ENCODE measurements at regions not wholly inside any gene's neighbourhood (a gene's known extent, or its start where the extent isn't known, plus 50 kb on each side); places are given as distances from the start of the nearest gene placed in this dataset.
"Not testable (repeated sequence)": the region's sequence is repeated elsewhere in the genome, so short reads cannot be mapped to it uniquely, and the experiment has no call there.

DNA sequence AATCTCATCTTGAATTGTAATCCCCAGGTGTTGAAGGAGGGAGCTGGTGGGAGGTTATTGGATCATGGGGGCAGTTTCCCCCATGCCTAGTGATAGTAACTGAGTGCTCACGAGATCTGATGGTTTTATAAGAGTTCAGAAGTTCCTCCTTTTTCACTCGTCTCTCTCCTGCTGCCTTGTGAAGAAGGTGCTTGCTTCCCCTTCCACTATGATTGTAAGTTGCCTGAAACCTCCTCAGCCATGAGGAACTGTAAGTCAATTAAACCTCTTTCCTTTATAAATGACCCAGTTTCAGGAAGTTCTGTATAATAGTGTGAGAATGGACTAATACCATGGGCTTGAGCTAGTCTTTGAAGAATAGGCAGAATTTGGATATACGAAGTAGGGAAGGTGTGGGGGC lies 113.9 kb downstream of the RIN2 start:
- Mint-ChIP-seq H3K27me3 (peaks cover 4% of the 10 kb centered on the region in 2 donors), H3K36me3 (no peaks in the 10 kb centered on the region), H3K4me1 (peaks cover 0 to 4% (median 0%) of the 10 kb centered on the region in 3 donors), H3K9me3 (no peaks in the 10 kb centered on the region), H3K4me3 (no peak overlapping the region), H3K27ac (no peak overlapping the region)
- ChIA-PET POLR2A (no interaction called here), CTCF (interaction anchor here in 1 of 2 donors (0.6 kb wide), 1 partner anchor 45 kb away, joined by 4 read pairs; no protein-coding TSS in a partner anchor)
- Histone ChIP-seq H3K27me3 (replicated peaks in 1 of 2; ENCODE audit: control insufficient read depth in 2 of 2, extremely low read depth in 1 of 2, insufficient read depth in 2 of 2, low read length in 1 of 2) (peaks cover 0 to 5% of the 10 kb centered on the region in 2 experiments), H3K9me3 (no peaks in the 10 kb centered on the region), H3K4me1 (ENCODE audit: control insufficient read depth in 1 of 2, extremely low read depth in 1 of 2, insufficient read depth in 2 of 2, low read length in 2 of 2) (no peaks in the 10 kb centered on the region), H3K36me3 (ENCODE audit: control insufficient read depth in 2 of 2, extremely low read depth in 1 of 2, insufficient read depth in 1 of 2, low read length in 1 of 2) (no peaks in the 10 kb centered on the region), H3K4me3 (ENCODE audit: control insufficient read depth in 1 of 2, extremely low read depth in 1 of 2, low read length in 1 of 2) (no peak overlapping the region), H3K27ac (ENCODE audit: low read length) (no peak overlapping the region)
- DNase-seq (no peak), ATAC-seq (replicated peaks in 1 of 4) (no peak)
- no CpG with 5 or more reads among the region's 3 CpGs for WGBS (ENCODE audit: insufficient coverage)

DNA sequence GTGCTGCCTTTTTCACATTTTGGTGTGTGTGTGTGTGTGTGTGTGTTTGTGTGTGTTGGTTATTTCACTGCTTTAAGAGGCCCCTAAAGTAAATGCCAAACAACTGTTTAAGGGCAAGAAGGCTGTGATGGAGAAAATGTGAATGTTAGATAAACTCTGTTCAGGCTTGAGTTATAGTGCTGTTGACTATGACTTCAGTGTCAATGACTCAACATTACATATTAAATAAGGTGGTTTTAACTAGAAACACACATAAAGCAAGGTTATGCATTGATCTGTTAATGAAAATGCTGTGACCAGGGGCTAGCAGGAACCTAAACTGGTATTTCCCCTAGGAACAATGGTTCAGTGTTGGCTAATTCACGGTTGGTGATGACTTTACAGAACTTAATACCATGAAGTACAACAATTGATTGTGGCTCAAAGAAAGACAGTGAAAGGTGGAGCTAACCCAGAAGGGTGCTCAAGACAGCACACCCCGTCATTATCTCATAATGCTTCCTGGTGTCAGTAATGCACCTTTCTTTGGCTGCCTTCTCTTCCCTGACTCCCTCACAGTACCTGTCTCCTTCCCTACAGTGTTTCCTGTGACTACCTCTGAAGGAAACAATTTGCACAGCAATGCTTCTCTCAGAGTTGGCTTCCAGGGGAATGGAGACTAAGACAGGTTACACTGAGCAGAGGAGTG lies 116.1 kb downstream of the RIN2 start:
- Mint-ChIP-seq H3K9me3 (no peaks in the 10 kb centered on the region), H3K27ac (no peak overlapping the region), H3K4me3 (no peak overlapping the region), H3K27me3 (peaks cover 2 to 4% of the 10 kb centered on the region in 2 donors), H3K4me1 (peaks cover 0 to 4% (median 0%) of the 10 kb centered on the region in 3 donors), H3K36me3 (no peaks in the 10 kb centered on the region)
- ATAC-seq (replicated peaks in 1 of 4) = no peak
- H3K4me3 ChIP-seq (ENCODE audit: control insufficient read depth in 1 of 2, extremely low read depth in 1 of 2, low read length in 1 of 2) = no peak overlapping the region
- WGBS (ENCODE audit: insufficient coverage) = no CpG with 5 or more reads among the region's 2 CpGs
- H3K27ac ChIP-seq (ENCODE audit: low read length) = no peak overlapping the region
- ChIA-PET CTCF (no interaction called here), POLR2A (interaction anchor here in 1 of 2 donors (0.6 kb wide), 1 partner anchor 95 kb away, joined by 4 read pairs; no protein-coding TSS in a partner anchor)
- no peaks in the 10 kb centered on the region for H3K27me3 ChIP-seq (replicated peaks in 1 of 2; ENCODE audit: control insufficient read depth in 2 of 2, extremely low read depth in 1 of 2, insufficient read depth in 2 of 2, low read length in 1 of 2)
- H3K36me3 ChIP-seq (ENCODE audit: control insufficient read depth in 2 of 2, extremely low read depth in 1 of 2, insufficient read depth in 1 of 2, low read length in 1 of 2) = no peaks in the 10 kb centered on the region
- no peaks in the 10 kb centered on the region for H3K9me3 ChIP-seq
- no peaks in the 10 kb centered on the region for H3K4me1 ChIP-seq (ENCODE audit: control insufficient read depth in 1 of 2, extremely low read depth in 1 of 2, insufficient read depth in 2 of 2, low read length in 2 of 2)
- no peak for DNase-seq

DNA sequence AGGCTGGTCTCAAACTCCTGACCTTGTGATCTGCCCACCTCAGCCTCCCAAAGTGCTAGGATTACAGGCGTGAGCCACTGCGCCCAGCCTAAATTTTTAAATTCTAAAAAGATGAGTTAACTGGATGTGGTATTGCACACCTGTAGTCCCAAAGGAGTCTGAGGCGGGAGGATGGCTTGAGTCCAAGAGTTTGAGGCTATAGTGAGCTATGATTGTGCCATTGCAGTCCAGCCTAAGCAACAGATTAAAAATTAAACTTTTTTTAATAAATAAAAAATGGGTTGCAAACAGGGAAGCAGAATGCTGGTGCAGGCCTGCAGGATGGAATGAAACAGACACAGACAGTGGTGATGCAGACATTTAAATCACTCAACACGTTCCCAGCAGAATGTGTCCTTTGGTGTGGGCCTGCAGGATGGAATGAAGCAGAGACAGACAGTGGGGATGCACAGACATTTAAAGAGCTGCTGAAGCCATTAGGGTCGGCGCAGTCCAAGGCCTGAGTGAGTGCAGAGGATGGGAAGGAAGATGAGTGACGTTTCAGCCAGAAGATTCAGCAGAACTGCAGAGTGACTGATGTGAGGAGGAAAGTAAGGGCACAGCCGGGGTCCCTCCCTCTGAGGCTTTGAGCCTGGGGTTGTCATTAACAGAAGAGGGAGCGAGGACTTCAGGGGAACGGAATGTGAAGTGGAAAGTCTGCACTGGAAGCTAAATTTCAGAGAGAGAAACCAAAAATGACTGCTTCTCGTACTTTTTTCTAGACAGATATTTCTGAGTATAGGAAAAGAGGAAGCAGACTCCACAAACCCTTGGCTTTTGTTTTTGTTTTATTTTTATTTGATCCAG lies 117.5 kb downstream of the RIN2 start:
- ATAC-seq (replicated peaks in 1 of 4) = no peak
- no peak overlapping the region for H3K27ac ChIP-seq (ENCODE audit: low read length)
- H3K4me1 ChIP-seq (ENCODE audit: control insufficient read depth in 1 of 2, extremely low read depth in 1 of 2, insufficient read depth in 2 of 2, low read length in 2 of 2) = no peaks in the 10 kb centered on the region
- POLR2A ChIA-PET = no interaction called here
- no peaks in the 10 kb centered on the region for H3K36me3 Mint-ChIP-seq
- no peak for DNase-seq
- no peaks in the 10 kb centered on the region for H3K9me3 Mint-ChIP-seq
- CTCF ChIA-PET = no interaction called here
- 37% methylated on average over 7 of the region's 11 CpGs for WGBS (ENCODE audit: insufficient coverage)
- H3K4me1 Mint-ChIP-seq = peaks cover 0 to 4% (median 0%) of the 10 kb centered on the region in 3 donors
- H3K27ac Mint-ChIP-seq = no peak overlapping the region
- no peaks in the 10 kb centered on the region for H3K9me3 ChIP-seq
- no peak overlapping the region for H3K4me3 Mint-ChIP-seq
- H3K36me3 ChIP-seq (ENCODE audit: control insufficient read depth in 2 of 2, extremely low read depth in 1 of 2, insufficient read depth in 1 of 2, low read length in 1 of 2) = no peaks in the 10 kb centered on the region
- no peak overlapping the region for H3K4me3 ChIP-seq (ENCODE audit: control insufficient read depth in 1 of 2, extremely low read depth in 1 of 2, low read length in 1 of 2)
- H3K27me3 ChIP-seq (replicated peaks in 1 of 2; ENCODE audit: control insufficient read depth in 2 of 2, extremely low read depth in 1 of 2, insufficient read depth in 2 of 2, low read length in 1 of 2) = no peaks in the 10 kb centered on the region
- H3K27me3 Mint-ChIP-seq = peaks cover 2 to 4% of the 10 kb centered on the region in 2 donors

DNA sequence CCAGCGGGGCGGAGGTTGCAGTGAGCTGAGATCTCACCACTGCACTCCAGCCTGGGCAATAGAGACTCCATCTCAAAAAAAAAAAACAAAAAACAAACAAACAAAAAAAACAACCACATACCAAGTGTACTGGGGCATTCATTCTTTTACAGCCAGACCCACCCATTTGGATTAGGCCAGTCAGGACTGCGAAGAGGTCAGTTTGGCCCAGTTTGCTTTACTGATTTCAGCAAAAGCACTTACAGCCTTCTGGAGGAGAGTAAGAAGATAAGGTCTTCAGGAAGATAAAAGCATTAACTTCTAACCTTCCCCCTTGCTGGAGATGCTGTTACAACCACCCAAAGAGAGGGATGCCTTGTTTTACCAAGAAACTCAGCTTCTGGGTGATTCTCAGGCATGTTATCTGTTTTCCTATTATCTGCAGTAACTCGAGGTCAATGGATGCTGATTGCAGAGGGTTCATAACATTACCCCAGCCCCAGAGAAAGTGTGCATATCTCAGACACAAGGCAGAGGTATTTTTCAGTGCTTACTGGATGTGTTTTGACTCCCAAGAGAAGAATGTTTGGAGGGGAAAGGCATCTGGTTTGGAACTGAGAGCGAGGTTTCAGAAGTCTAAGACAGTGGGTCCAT lies 118.9 kb downstream of the RIN2 start:
- H3K27me3 Mint-ChIP-seq = peaks cover 2 to 4% of the 10 kb centered on the region in 2 donors
- DNase-seq (no peak), ATAC-seq (replicated peaks in 1 of 4) (no peak)
- 57% methylated on average over 1 of the region's 5 CpGs for WGBS (ENCODE audit: insufficient coverage)
- no peak overlapping the region for H3K27ac ChIP-seq (ENCODE audit: low read length)
- ChIA-PET POLR2A (no interaction called here), CTCF (no interaction called here)
- no peaks in the 10 kb centered on the region for H3K36me3 ChIP-seq (ENCODE audit: control insufficient read depth in 2 of 2, extremely low read depth in 1 of 2, insufficient read depth in 1 of 2, low read length in 1 of 2)
- H3K9me3 ChIP-seq = no peaks in the 10 kb centered on the region
- H3K4me3 ChIP-seq (ENCODE audit: control insufficient read depth in 1 of 2, extremely low read depth in 1 of 2, low read length in 1 of 2) = no peak overlapping the region
- no peaks in the 10 kb centered on the region for H3K4me1 ChIP-seq (ENCODE audit: control insufficient read depth in 1 of 2, extremely low read depth in 1 of 2, insufficient read depth in 2 of 2, low read length in 2 of 2)
- H3K4me3 Mint-ChIP-seq = no peak overlapping the region
- no peaks in the 10 kb centered on the region for H3K36me3 Mint-ChIP-seq
- no peak overlapping the region for H3K27ac Mint-ChIP-seq
- peaks cover 0 to 4% (median 0%) of the 10 kb centered on the region in 3 donors for H3K4me1 Mint-ChIP-seq
- no peaks in the 10 kb centered on the region for H3K9me3 Mint-ChIP-seq
- no peaks in the 10 kb centered on the region for H3K27me3 ChIP-seq (replicated peaks in 1 of 2; ENCODE audit: control insufficient read depth in 2 of 2, extremely low read depth in 1 of 2, insufficient read depth in 2 of 2, low read length in 1 of 2)

DNA sequence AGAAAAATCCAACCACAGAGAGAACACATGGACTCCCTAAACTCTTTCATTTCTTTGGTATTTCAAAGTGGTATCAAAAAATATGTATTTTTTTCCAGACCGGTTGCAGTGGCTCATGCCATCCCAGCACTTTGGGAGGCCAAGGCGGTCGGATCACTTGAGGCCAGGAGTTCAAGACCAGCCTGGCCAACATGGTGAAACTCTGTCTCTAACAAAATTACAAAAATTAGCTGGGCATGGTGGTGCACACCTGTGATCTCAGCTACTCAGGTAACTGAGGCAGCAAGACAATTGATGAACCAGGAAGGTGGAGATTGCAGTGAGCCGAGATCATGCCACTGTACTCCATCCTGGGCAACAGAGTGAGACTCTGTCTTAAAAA lies 121.8 kb downstream of the RIN2 start:
- WGBS (ENCODE audit: insufficient coverage) = 60% methylated on average over 1 of the region's 4 CpGs
- H3K9me3 Mint-ChIP-seq; H3K27ac Mint-ChIP-seq; H3K9me3 ChIP-seq; H3K4me1 ChIP-seq (ENCODE audit: control insufficient read depth in 1 of 2, extremely low read depth in 1 of 2, insufficient read depth in 2 of 2, low read length in 2 of 2); H3K4me1 Mint-ChIP-seq; H3K27ac ChIP-seq (ENCODE audit: low read length); H3K4me3 Mint-ChIP-seq; H3K27me3 ChIP-seq (replicated peaks in 1 of 2; ENCODE audit: control insufficient read depth in 2 of 2, extremely low read depth in 1 of 2, insufficient read depth in 2 of 2, low read length in 1 of 2); H3K27me3 Mint-ChIP-seq; H3K36me3 ChIP-seq (ENCODE audit: control insufficient read depth in 2 of 2, extremely low read depth in 1 of 2, insufficient read depth in 1 of 2, low read length in 1 of 2); H3K4me3 ChIP-seq (ENCODE audit: control insufficient read depth in 1 of 2, extremely low read depth in 1 of 2, low read length in 1 of 2); CTCF ChIA-PET; H3K36me3 Mint-ChIP-seq; DNase-seq; POLR2A ChIA-PET; ATAC-seq (replicated peaks in 1 of 4): not testable (repeated sequence)

DNA sequence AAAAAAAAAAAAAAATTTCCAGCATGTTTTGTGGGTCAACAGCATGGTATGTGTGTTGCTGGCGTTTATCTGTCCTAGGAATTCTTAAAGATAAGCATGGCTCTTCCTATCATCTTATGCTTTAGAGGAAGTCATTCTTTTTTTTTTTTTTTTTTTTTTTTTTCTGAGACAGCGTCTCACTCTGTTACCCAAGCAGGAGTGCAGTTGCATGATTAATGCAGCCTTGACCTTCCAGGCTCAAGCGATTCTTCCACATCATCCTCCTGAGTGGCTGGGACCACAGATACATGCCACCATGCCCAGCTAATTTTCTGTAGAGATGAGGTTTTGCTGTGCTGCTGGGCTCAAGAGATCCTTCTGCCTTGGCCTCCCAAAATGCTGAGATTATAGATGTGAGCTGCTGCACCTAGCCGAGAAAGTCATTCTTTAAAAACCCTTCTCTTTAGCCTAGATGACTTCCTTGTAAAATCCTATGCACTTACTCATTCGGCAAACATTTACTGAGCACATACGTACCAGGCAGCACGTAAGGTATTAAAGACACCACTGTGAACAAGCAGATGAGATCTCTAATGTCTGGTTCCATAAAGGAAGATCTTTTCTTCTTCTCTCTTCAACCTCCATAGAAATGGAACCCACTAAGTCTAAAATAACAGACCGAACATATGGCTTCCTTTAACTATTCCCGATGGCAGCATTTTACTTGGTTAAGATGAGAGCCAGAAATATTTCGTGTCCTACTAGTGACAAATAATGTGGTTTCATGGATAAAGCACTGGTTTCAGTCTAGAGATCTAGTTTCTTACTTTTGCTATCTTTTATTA lies 122.4 kb downstream of the RIN2 start:
- Mint-ChIP-seq H3K4me3 (no peak overlapping the region), H3K27me3 (peaks cover 0 to 8% of the 10 kb centered on the region in 2 donors), H3K36me3 (no peaks in the 10 kb centered on the region), H3K4me1 (peaks cover 0 to 4% (median 0%) of the 10 kb centered on the region in 3 donors), H3K9me3 (no peaks in the 10 kb centered on the region), H3K27ac (no peak overlapping the region)
- CTCF ChIA-PET = no interaction called here
- peaks cover 0 to 4% of the 10 kb centered on the region in 2 experiments for H3K27me3 ChIP-seq (replicated peaks in 1 of 2; ENCODE audit: control insufficient read depth in 2 of 2, extremely low read depth in 1 of 2, insufficient read depth in 2 of 2, low read length in 1 of 2)
- no peaks in the 10 kb centered on the region for H3K36me3 ChIP-seq (ENCODE audit: control insufficient read depth in 2 of 2, extremely low read depth in 1 of 2, insufficient read depth in 1 of 2, low read length in 1 of 2)
- DNase-seq (no peak), ATAC-seq (replicated peaks in 1 of 4) (no peak)
- WGBS (ENCODE audit: insufficient coverage) = 100% methylated on average over 3 of the region's 10 CpGs
- H3K9me3 ChIP-seq = no peaks in the 10 kb centered on the region
- no peak overlapping the region for H3K4me3 ChIP-seq (ENCODE audit: control insufficient read depth in 1 of 2, extremely low read depth in 1 of 2, low read length in 1 of 2)
- POLR2A ChIA-PET = no interaction called here
- no peak overlapping the region for H3K27ac ChIP-seq (ENCODE audit: low read length)
- H3K4me1 ChIP-seq (ENCODE audit: control insufficient read depth in 1 of 2, extremely low read depth in 1 of 2, insufficient read depth in 2 of 2, low read length in 2 of 2) = no peaks in the 10 kb centered on the region

All from T-cell (primary cell).